GM12878 (cell line): ENCODE measurements at regions not wholly inside any gene's neighbourhood (a gene's known extent, or its start where the extent isn't known, plus 50 kb on each side); places are given as distances from the start of the nearest gene placed in this dataset.

ENCODE experiments used
- EZH2 ChIP-seq: IDR thresholded peaks from 2 replicates; pipeline ENCODE4 v1.6.1; 2012; ENCODE audit warnings: low read depth, mild to moderate bottlenecking, control low read depth, inconsistent platforms, low read length, borderline replicate concordance; ENCODE audit not compliant: control insufficient read depth
- HCFC1 ChIP-seq: fragments of 150-350 bp; IDR thresholded peaks from 2 replicates; pipeline ENCODE4 v1.6.1; 2014; ENCODE audit warnings: low read length
- HDAC6 ChIP-seq: fragments of 200-600 bp; sonication (generic); IDR thresholded peaks from one replicate; pipeline ENCODE4 v1.8.0; 2017; ENCODE audit warnings: antibody characterized with exemption; ENCODE audit not compliant: unreplicated experiment
- HSF1 ChIP-seq: fragments of 150-350 bp; IDR thresholded peaks from 2 replicates; pipeline ENCODE4 v1.6.1; 2014; ENCODE audit warnings: mild to moderate bottlenecking, low read depth, low read length
- SUZ12 ChIP-seq: fragments of 200-600 bp; sonication (generic); IDR thresholded peaks from one replicate; pipeline ENCODE4 v1.6.1; 2018; ENCODE audit warnings: antibody characterized with exemption, mild to moderate bottlenecking; ENCODE audit not compliant: unreplicated experiment
- TBL1XR1 ChIP-seq: IDR thresholded peaks from 2 replicates; pipeline ENCODE4 v1.6.1; 2012; ENCODE audit warnings: low read depth, low read length, improper control_type of control experiment
- USF2 ChIP-seq: IDR thresholded peaks from 2 replicates; pipeline ENCODE4 v1.6.1; 2011; ENCODE audit warnings: low read depth, low read length, improper control_type of control experiment, borderline replicate concordance
- TF ChIP-seq, protein P1 (sequence below), 3 experiments: IDR thresholded peaks in 2 of 3; conservative IDR thresholded peaks in 1 of 3; 2 replicates each; pipeline ENCODE4 v1.5.1; 2011; ENCODE audit warnings: low read depth in 3 of 3, low read length in 3 of 3, mild to moderate bottlenecking in 3 of 3, control low read depth in 2 of 3, moderate library complexity in 2 of 3, inconsistent platforms in 1 of 3, mixed read lengths in 1 of 3; ENCODE audit not compliant: control insufficient read depth in 2 of 3, insufficient read depth in 1 of 3; ENCODE audit errors: extremely low read depth in 1 of 3
- TF ChIP-seq, protein P2 (sequence below): IDR thresholded peaks from 2 replicates; pipeline ENCODE4 v1.6.1; 2012; ENCODE audit warnings: low read length, inconsistent platforms

DNA sequence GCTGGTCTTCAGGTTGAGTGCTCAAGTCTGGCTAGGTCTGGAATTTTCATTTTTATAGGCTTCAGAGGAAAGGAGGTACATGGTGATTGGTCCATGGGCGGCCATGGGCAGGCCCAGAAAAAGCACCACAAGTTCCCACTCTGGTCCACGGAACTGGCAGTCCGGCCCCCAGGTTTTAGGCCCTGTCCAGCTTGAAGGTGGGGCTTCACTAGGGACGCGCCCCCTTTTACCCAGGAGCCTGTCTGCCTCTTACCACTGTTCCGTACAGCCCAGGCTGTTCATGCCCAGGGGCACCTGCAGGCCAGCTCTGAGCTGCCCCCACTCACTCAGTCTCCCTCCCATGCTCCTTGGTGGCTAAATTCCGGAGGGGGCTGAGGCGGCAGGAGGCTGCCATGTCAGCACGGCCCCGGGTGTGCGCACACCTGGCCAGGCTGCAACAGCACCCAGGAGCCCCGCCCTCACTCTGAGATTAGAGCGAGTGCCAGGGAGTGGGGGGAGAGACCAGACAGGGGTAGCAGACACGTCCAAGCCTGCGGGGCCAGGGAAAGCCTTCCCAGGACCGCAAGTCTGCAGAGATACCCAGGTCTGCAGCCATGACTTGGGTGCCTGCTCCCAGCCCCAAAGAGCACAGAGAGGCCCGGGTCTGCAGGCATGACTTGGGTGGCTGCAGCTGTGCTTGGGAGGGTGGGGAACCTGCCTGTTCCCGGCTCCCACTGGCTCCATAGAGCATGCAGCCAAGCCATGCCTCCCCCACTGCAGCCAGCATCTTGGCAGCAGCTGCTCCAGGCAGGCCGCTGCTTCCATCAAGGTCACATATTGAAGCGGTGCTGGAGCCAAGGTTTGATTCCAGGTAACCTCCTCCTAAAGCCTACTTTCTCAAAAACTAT, 390.2 kb upstream of the SGCD start:
- TF ChIP-seq, protein P1, sequence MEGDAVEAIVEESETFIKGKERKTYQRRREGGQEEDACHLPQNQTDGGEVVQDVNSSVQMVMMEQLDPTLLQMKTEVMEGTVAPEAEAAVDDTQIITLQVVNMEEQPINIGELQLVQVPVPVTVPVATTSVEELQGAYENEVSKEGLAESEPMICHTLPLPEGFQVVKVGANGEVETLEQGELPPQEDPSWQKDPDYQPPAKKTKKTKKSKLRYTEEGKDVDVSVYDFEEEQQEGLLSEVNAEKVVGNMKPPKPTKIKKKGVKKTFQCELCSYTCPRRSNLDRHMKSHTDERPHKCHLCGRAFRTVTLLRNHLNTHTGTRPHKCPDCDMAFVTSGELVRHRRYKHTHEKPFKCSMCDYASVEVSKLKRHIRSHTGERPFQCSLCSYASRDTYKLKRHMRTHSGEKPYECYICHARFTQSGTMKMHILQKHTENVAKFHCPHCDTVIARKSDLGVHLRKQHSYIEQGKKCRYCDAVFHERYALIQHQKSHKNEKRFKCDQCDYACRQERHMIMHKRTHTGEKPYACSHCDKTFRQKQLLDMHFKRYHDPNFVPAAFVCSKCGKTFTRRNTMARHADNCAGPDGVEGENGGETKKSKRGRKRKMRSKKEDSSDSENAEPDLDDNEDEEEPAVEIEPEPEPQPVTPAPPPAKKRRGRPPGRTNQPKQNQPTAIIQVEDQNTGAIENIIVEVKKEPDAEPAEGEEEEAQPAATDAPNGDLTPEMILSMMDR (IDR thresholded peaks at IDR 0.05 in 2 of 3, conservative IDR thresholded peaks at IDR 0.05 in 1 of 3; ENCODE audit: control insufficient read depth in 2 of 3, extremely low read depth in 1 of 3, insufficient read depth in 1 of 3, low read depth in 3 of 3, low read length in 3 of 3), result no peak
- TF ChIP-seq EZH2, result no peak
- TF ChIP-seq HSF1, result no peak
- TF ChIP-seq HDAC6, result no peak
- TF ChIP-seq, protein P2, sequence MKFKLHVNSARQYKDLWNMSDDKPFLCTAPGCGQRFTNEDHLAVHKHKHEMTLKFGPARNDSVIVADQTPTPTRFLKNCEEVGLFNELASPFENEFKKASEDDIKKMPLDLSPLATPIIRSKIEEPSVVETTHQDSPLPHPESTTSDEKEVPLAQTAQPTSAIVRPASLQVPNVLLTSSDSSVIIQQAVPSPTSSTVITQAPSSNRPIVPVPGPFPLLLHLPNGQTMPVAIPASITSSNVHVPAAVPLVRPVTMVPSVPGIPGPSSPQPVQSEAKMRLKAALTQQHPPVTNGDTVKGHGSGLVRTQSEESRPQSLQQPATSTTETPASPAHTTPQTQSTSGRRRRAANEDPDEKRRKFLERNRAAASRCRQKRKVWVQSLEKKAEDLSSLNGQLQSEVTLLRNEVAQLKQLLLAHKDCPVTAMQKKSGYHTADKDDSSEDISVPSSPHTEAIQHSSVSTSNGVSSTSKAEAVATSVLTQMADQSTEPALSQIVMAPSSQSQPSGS, result no peak
- TF ChIP-seq HCFC1, result no peak
- TF ChIP-seq USF2, result no peak
- TF ChIP-seq SUZ12, result no peak
- TF ChIP-seq TBL1XR1, result no peak
